Neural cell (in vitro differentiated cells): ENCODE measurements at regions not wholly inside any gene's neighbourhood (a gene's known extent, or its start where the extent isn't known, plus 50 kb on each side); places are given as distances from the start of the nearest gene placed in this dataset.

Source experiments
- RAD21 ChIP-seq: fragments of 450-650 bp; conservative IDR thresholded peaks from 2 replicates; pipeline ENCODE4 v1.6.1; 2014; ENCODE audit warnings: antibody characterized with exemption, mild to moderate bottlenecking, moderate library complexity
- SMC3 ChIP-seq: fragments of 450-650 bp; conservative IDR thresholded peaks from 2 replicates; pipeline ENCODE4 v1.6.1; 2014; ENCODE audit warnings: antibody characterized with exemption, mild to moderate bottlenecking, moderate library complexity; ENCODE audit not compliant: poor library complexity
- TF ChIP-seq, protein P1 (sequence below): fragments of 450-650 bp; IDR thresholded peaks from 2 replicates; pipeline ENCODE4 v1.5.1; 2014; ENCODE audit warnings: antibody characterized with exemption, mild to moderate bottlenecking, moderate library complexity; ENCODE audit not compliant: poor library complexity, severe bottlenecking

DNA sequence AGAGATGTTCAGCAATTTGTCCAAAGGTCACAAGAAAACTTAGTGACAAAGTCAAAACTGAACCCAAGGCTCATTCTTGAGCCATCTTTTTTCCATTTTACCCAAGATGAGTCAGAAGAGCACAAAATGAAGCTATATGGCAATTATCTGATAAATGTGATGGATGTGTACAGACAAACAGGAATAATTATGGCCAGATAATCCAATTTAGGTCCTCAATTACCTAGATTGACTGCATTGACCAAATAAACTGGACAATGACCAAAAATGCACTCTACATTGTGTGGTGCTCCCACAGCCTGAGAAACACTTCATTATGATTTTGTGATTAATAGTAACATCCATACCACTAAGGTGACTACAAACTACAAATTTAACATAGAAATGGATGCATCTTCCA lies 1105.8 kb downstream of the IGSF11 start:
- TF ChIP-seq, protein P1, sequence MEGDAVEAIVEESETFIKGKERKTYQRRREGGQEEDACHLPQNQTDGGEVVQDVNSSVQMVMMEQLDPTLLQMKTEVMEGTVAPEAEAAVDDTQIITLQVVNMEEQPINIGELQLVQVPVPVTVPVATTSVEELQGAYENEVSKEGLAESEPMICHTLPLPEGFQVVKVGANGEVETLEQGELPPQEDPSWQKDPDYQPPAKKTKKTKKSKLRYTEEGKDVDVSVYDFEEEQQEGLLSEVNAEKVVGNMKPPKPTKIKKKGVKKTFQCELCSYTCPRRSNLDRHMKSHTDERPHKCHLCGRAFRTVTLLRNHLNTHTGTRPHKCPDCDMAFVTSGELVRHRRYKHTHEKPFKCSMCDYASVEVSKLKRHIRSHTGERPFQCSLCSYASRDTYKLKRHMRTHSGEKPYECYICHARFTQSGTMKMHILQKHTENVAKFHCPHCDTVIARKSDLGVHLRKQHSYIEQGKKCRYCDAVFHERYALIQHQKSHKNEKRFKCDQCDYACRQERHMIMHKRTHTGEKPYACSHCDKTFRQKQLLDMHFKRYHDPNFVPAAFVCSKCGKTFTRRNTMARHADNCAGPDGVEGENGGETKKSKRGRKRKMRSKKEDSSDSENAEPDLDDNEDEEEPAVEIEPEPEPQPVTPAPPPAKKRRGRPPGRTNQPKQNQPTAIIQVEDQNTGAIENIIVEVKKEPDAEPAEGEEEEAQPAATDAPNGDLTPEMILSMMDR: no peak
- TF ChIP-seq RAD21: no peak
- TF ChIP-seq SMC3: no peak
